Chondrocyte (in vitro differentiated cells): ENCODE measurements at regions not wholly inside any gene's neighbourhood (a gene's known extent, or its start where the extent isn't known, plus 50 kb on each side); places are given as distances from the start of the nearest gene placed in this dataset.

Experiments used
- DNase-seq: peaks from one replicate; pipeline ENCODE4 v3.0.0; 2021; ENCODE audit warnings: mixed read lengths, low spot score
- H3K27ac Mint-ChIP-seq: one replicate; pipeline ENCODE4 v1.8.0; 2021; ENCODE audit warnings: mild to moderate bottlenecking, moderate library complexity, mixed read lengths; ENCODE audit not compliant: unreplicated experiment
- H3K27me3 Mint-ChIP-seq: 2 replicates; pipeline ENCODE4 v1.8.0; 2021; ENCODE audit warnings: low read depth, mixed read lengths
- H3K36me3 Mint-ChIP-seq: 2 replicates; pipeline ENCODE4 v1.8.0; 2021; ENCODE audit warnings: low read depth, mixed read lengths
- H3K4me1 Mint-ChIP-seq: 2 replicates; pipeline ENCODE4 v1.8.0; 2021; ENCODE audit warnings: low read depth, mild to moderate bottlenecking, mixed read lengths
- H3K4me3 Mint-ChIP-seq: one replicate; pipeline ENCODE4 v1.8.0; 2021; ENCODE audit warnings: mild to moderate bottlenecking, moderate library complexity, mixed read lengths; ENCODE audit not compliant: unreplicated experiment
- H3K9me3 Mint-ChIP-seq: 2 replicates; pipeline ENCODE4 v1.8.0; 2021; ENCODE audit warnings: low read depth, mixed read lengths
- CTCF ChIP-seq: fragments of 200-600 bp; sonication (generic); IDR thresholded peaks from 2 replicates; pipeline ENCODE4 v1.5.0; 2021; ENCODE audit warnings: antibody characterized with exemption, mild to moderate bottlenecking, moderate library complexity

- Mint-ChIP-seq H3K4me1 (peaks cover 49% of the 10 kb centered on the region), H3K27me3 (no peaks in the 10 kb centered on the region), H3K36me3 (no peaks in the 10 kb centered on the region), H3K9me3 (no peaks in the 10 kb centered on the region), H3K27ac (no peak overlapping the region), H3K4me3 (no peak overlapping the region)
- no peak for TF ChIP-seq CTCF
- no peak for DNase-seq
These were observed 593.0 kb upstream of the ATP2B1 start for GRCh38 chr12:90301561-90302133.

- Mint-ChIP-seq H3K27ac (no peak overlapping the region), H3K4me3 (no peak overlapping the region), H3K4me1 (peaks cover 47% of the 10 kb centered on the region), H3K36me3 (no peaks in the 10 kb centered on the region), H3K27me3 (no peaks in the 10 kb centered on the region), H3K9me3 (no peaks in the 10 kb centered on the region)
- TF ChIP-seq CTCF, result no peak
- no peak for DNase-seq
These were observed 592.5 kb upstream of the ATP2B1 start for GRCh38 chr12:90301095-90301494.

GRCh38 chr12:90299666-90300065 lies 591.0 kb upstream of the ATP2B1 start:
- no peaks in the 10 kb centered on the region for H3K36me3 Mint-ChIP-seq
- H3K27me3 Mint-ChIP-seq, result no peaks in the 10 kb centered on the region
- no peak for TF ChIP-seq CTCF
- no peak for DNase-seq
- H3K27ac Mint-ChIP-seq, result peak overlapping the region; percentile 74
- H3K4me3 Mint-ChIP-seq, result no peak overlapping the region
- no peaks in the 10 kb centered on the region for H3K9me3 Mint-ChIP-seq
- H3K4me1 Mint-ChIP-seq, result peaks cover 41% of the 10 kb centered on the region

GRCh38 chr12:90299121-90299520 lies 590.5 kb upstream of the ATP2B1 start:
- peak overlapping the region; percentile 74 for H3K27ac Mint-ChIP-seq
- H3K36me3 Mint-ChIP-seq, result no peaks in the 10 kb centered on the region
- DNase-seq, result no peak
- no peak for TF ChIP-seq CTCF
- peaks cover 41% of the 10 kb centered on the region for H3K4me1 Mint-ChIP-seq
- H3K4me3 Mint-ChIP-seq, result no peak overlapping the region
- H3K27me3 Mint-ChIP-seq, result no peaks in the 10 kb centered on the region
- H3K9me3 Mint-ChIP-seq, result no peaks in the 10 kb centered on the region

- H3K4me3 Mint-ChIP-seq, result no peak overlapping the region
- H3K27me3 Mint-ChIP-seq, result no peaks in the 10 kb centered on the region
- no peaks in the 10 kb centered on the region for H3K9me3 Mint-ChIP-seq
- no peak for DNase-seq
- peaks cover 35% of the 10 kb centered on the region for H3K4me1 Mint-ChIP-seq
- H3K27ac Mint-ChIP-seq, result peak overlapping the region; percentile 74
- H3K36me3 Mint-ChIP-seq, result no peaks in the 10 kb centered on the region
- no peak for TF ChIP-seq CTCF
These were observed 589.8 kb upstream of the ATP2B1 start for GRCh38 chr12:90298289-90298948.
